ENCODE measurements at regions not wholly inside any gene's neighbourhood (a gene's known extent, or its start where the extent isn't known, plus 50 kb on each side); places are given as distances from the start of the nearest gene placed in this dataset.

- TF ChIP-seq CTCF (IDR thresholded peaks at IDR 0.05) (no peak), POLR2A (IDR thresholded peaks at IDR 0.05) (no peak)
Observed at GRCh38 chr6:93989630-93990029, 570.3 kb upstream of the EPHA7 start.

All from tibial nerve (tissue), 3 donors.